ENCODE measurements at regions not wholly inside any gene's neighbourhood (a gene's known extent, or its start where the extent isn't known, plus 50 kb on each side); places are given as distances from the start of the nearest gene placed in this dataset.

GRCh38 chr1:103949779-103950178 is 200.1 kb downstream of the AMY1C start:
- POLR2A ChIA-PET = no interaction called here
- Mint-ChIP-seq H3K27ac (no peak overlapping the region), H3K4me1 (no peaks in the 10 kb centered on the region), H3K4me3 (no peak overlapping the region), H3K9me3 (no peaks in the 10 kb centered on the region), H3K36me3 (ENCODE audit: low read depth) (no peaks in the 10 kb centered on the region), H3K27me3 (no peaks in the 10 kb centered on the region)
- CTCF ChIA-PET = interaction anchor here (0.6 to 1.0 kb wide), 2 partner anchors 10 to 143 kb away, joined by 3 to 5 read pairs; no protein-coding TSS in a partner anchor
- no peak for DNase-seq

DNA sequence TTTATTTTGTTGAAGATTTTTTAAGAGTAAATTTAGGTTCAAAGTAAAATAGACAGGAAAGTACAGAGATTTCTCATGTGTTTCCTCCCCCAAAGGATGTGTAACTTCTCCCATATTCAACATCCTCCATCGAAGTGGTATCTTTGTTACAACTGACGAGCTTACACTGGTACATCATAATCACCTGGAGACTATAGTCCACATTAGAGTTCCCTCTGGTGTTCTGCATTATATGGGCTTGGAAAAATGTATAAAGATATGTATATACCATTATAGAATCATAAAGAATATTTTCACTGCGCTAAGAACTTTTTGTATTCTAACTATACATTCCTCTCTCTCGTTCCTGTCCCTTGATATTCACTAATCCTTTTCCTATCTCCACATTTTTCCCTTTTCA is 203.7 kb downstream of the AMY1C start:
- no peak for DNase-seq
- Mint-ChIP-seq H3K9me3 (peaks cover under 1% of the 10 kb centered on the region), H3K27ac (no peak overlapping the region), H3K4me1 (no peaks in the 10 kb centered on the region), H3K36me3 (ENCODE audit: low read depth) (no peaks in the 10 kb centered on the region), H3K4me3 (no peak overlapping the region), H3K27me3 (no peaks in the 10 kb centered on the region)
- CTCF ChIA-PET = no interaction called here
- POLR2A ChIA-PET = no interaction called here

DNA sequence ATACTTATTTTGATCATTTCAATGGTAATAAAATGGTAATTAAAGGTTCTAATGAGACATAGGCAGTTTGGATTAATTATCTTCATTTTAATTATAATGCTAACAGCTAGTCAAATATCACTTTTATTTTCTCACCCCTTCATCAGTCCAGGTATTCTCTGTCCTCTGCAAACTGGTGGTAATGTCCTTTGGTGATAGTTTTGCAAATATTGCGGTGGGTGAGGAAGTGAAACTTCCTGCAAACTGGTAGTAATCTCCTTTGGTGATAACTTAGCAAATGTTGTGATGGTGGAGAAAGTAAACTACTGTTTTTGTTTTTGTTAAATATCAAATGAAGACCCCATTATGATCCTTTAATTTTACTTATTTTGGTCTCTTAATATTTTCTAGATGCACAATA is 209.0 kb downstream of the AMY1C start:
- Mint-ChIP-seq H3K27me3 (no peaks in the 10 kb centered on the region), H3K36me3 (ENCODE audit: low read depth) (no peaks in the 10 kb centered on the region), H3K27ac (no peak overlapping the region), H3K4me1 (no peaks in the 10 kb centered on the region), H3K4me3 (no peak overlapping the region), H3K9me3 (peaks cover 12% of the 10 kb centered on the region)
- POLR2A ChIA-PET = no interaction called here
- CTCF ChIA-PET = no interaction called here
- no peak for DNase-seq

DNA sequence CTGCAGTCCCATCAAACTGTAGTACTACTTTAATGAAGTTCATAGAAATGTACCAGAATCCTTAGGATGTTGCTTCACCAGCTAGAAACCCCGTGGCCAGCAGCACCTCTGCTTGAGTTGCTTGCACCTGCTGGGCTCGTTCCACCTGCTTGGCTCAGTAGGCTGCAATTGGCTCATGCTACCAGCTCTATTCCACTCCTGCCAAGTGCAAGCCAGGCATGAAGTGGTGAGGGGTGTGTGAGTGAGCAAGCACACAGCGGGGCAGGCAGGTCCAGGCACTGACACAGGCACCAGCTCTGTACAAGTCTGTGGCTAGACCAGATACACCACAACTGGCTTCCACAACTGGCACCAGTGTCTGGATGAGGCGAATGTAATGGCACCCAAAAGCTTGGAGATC is 209.9 kb downstream of the AMY1C start:
- Mint-ChIP-seq H3K27me3 (no peaks in the 10 kb centered on the region), H3K9me3 (peaks cover 12% of the 10 kb centered on the region), H3K4me1 (no peaks in the 10 kb centered on the region), H3K4me3 (no peak overlapping the region), H3K27ac (no peak overlapping the region), H3K36me3 (ENCODE audit: low read depth) (no peaks in the 10 kb centered on the region)
- CTCF ChIA-PET = interaction anchor here (2.2 kb wide), 1 partner anchor 10 kb away, joined by 5 read pairs; no protein-coding TSS in a partner anchor
- POLR2A ChIA-PET = no interaction called here
- no peak for DNase-seq

DNA sequence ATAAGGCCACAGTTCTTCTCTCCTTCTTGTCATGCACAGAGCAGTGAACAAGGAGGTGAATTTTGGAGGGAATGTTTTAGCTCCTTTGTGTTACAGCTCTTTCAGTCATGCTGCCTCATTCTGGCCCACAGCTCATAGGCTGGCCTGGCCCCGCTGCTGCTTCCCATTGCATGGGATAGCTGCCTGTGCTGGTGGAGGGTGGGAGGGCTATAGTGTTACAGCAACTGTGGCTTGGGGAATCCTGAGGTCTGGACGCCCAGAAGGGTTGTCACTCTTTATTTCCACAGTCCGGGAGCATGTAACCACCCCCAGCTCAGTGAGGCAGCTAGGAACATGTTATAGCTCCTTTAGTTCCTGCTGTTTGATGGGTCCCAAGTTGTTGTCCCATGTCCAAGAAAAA is 210.3 kb downstream of the AMY1C start:
- ChIA-PET POLR2A (no interaction called here), CTCF (interaction anchor here (2.2 kb wide), 1 partner anchor 10 kb away, joined by 5 read pairs; no protein-coding TSS in a partner anchor)
- Mint-ChIP-seq H3K9me3 (peaks cover 12% of the 10 kb centered on the region), H3K4me3 (no peak overlapping the region), H3K27me3 (no peaks in the 10 kb centered on the region), H3K36me3 (ENCODE audit: low read depth) (no peaks in the 10 kb centered on the region), H3K27ac (no peak overlapping the region), H3K4me1 (no peaks in the 10 kb centered on the region)
- no peak for DNase-seq

DNA sequence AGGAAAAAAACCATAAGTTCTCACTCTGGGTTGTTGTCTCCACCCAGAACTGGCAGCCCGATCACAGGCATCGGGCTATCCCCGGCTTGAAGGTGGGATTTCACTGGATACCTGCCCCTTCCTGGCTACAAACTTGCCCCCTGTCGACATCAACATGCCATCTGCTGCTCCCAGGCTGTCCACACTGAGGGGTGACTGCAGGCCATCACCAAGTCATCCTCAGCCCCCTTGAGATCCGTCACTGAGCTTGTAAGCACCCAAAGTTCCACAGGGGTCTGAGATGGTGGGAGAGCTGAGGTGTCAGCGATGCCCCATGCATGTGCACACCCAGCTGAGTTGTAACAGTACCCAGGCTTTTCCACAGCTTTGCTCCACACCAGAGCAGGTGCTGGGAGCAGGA is 211.0 kb downstream of the AMY1C start:
- no peaks in the 10 kb centered on the region for H3K36me3 Mint-ChIP-seq (ENCODE audit: low read depth)
- POLR2A ChIA-PET = no interaction called here
- H3K27ac Mint-ChIP-seq = no peak overlapping the region
- H3K4me1 Mint-ChIP-seq = no peaks in the 10 kb centered on the region
- H3K4me3 Mint-ChIP-seq = no peak overlapping the region
- DNase-seq = no peak
- CTCF ChIA-PET = interaction anchor here (0.6 to 2.2 kb wide), 2 partner anchors 11 to 77 kb away, joined by 3 to 5 read pairs; no protein-coding TSS in a partner anchor
- H3K9me3 Mint-ChIP-seq = peaks cover 12% of the 10 kb centered on the region
- H3K27me3 Mint-ChIP-seq = no peaks in the 10 kb centered on the region

DNA sequence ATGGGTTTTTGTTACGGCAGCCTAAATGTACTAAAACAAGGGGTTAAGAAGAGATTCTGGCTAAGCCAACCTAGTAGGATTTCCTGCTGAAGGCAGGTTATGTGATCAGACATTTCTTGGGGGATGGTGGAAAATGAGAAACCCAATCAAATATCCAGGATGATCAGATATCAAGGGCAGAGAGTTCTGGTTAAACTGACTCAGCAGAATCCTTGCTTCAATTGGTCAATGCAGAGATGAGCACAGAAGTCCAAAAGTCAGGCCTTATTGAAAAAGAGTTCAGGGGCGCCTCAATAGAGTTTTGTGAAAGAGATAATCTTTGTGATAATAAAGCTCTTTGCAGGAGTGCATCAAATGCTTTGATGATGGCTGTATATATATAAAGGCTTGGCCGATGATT is 237.1 kb downstream of the AMY1C start:
- H3K27me3 Mint-ChIP-seq = no peaks in the 10 kb centered on the region

GRCh38 chr1:103997631-103998030 is 247.9 kb downstream of the AMY1C start:
- Mint-ChIP-seq H3K4me3 (no peak overlapping the region), H3K9me3 (peaks cover 5% of the 10 kb centered on the region), H3K36me3 (ENCODE audit: low read depth) (no peaks in the 10 kb centered on the region), H3K27ac (no peak overlapping the region), H3K4me1 (no peaks in the 10 kb centered on the region), H3K27me3 (no peaks in the 10 kb centered on the region)
- POLR2A ChIA-PET = no interaction called here
- CTCF ChIA-PET = no interaction called here
- no peak for DNase-seq

More for the DNA sequence above, 237.1 kb downstream of the AMY1C start:
- H3K27ac Mint-ChIP-seq = no peak overlapping the region
- CTCF ChIA-PET = no interaction called here
- POLR2A ChIA-PET = no interaction called here
- H3K9me3 Mint-ChIP-seq = peaks cover 11% of the 10 kb centered on the region
- DNase-seq = no peak
- no peaks in the 10 kb centered on the region for H3K36me3 Mint-ChIP-seq (ENCODE audit: low read depth)
- no peak overlapping the region for H3K4me3 Mint-ChIP-seq
- no peaks in the 10 kb centered on the region for H3K4me1 Mint-ChIP-seq

DNA sequence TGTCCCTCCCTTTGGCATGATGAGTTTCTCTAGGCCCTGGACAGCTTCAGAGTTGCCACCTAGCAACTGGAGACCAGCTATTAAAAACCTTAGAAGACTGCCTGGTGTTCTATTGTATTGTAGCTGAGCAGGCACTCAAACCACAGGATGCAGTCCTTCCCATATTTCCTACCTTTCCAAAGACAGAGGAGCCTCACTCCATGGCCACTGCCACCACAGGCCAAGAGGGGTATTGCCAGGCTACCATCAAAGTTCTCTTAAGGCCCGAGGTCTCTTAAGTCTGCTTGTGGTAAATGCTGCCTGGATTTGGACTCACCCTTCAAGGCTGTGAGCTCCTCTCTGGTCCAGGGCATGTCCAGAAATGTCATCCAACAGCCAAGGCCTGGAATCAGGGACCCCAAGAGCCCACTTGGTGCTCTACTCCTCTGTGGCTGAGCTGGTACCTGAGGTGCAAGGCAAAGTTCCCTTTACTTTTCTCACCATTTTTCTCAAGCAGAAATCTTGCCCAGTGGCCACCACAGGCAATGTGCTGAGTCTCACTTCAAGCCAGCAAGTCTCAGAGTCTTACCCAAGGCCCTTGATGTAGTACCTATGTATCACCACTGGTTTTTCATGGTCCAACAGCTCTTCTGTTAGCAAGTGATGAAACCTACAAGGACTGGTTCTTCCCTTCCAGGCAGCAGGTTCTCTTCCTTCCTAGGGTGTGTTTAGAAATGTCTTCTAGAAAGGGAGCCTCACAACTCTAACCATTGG is 269.4 kb downstream of the AMY1C start:
- no peaks in the 10 kb centered on the region for H3K36me3 Mint-ChIP-seq (ENCODE audit: low read depth)
- H3K27me3 Mint-ChIP-seq = no peaks in the 10 kb centered on the region
- H3K4me1 Mint-ChIP-seq = no peaks in the 10 kb centered on the region
- H3K27ac Mint-ChIP-seq = no peak overlapping the region
- DNase-seq = no peak
- H3K9me3 Mint-ChIP-seq = peaks cover 4% of the 10 kb centered on the region
- no peak overlapping the region for H3K4me3 Mint-ChIP-seq
- CTCF ChIA-PET = no interaction called here
- POLR2A ChIA-PET = no interaction called here

GRCh38 chr1:104019675-104020049 is 270.0 kb downstream of the AMY1C start:
- POLR2A ChIA-PET = no interaction called here
- Mint-ChIP-seq H3K4me3 (no peak overlapping the region), H3K36me3 (ENCODE audit: low read depth) (no peaks in the 10 kb centered on the region), H3K27ac (no peak overlapping the region), H3K27me3 (no peaks in the 10 kb centered on the region), H3K4me1 (no peaks in the 10 kb centered on the region), H3K9me3 (peaks cover 6% of the 10 kb centered on the region)
- CTCF ChIA-PET = no interaction called here
- no peak for DNase-seq

DNA sequence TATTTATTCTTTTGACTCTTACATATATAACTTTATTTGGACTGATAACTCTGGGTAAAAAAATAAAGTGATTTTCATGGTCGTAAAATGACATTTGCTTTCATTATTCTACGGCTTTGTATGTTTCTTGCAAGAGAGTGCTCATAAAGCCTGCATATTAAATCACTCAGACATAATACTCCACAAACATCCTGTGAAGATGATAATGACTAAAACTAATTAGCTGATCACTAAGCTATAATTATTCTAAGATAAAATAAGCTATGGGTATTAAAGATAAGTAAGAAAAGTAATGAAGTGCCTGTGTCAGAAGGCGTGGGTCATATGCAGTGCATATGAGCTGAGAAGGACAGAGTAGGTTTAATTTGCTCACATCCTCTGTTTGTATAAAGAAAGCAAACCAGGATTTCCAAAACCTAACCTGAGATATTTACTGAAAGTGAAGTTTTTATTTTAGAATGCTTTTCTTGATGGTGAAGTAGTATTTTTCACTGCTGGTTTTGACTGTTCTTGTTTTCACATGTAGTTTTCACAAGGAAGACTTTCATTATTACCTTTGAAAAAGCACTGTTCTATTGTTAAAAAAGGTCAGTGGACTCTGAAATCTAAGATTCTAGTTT is 278.8 kb downstream of the AMY1C start:
- Mint-ChIP-seq H3K9me3 (peaks cover 5% of the 10 kb centered on the region), H3K4me3 (no peak overlapping the region), H3K36me3 (ENCODE audit: low read depth) (no peaks in the 10 kb centered on the region), H3K4me1 (no peaks in the 10 kb centered on the region), H3K27ac (no peak overlapping the region), H3K27me3 (no peaks in the 10 kb centered on the region)
- ChIA-PET POLR2A (no interaction called here), CTCF (no interaction called here)
- no peak for DNase-seq

DNA sequence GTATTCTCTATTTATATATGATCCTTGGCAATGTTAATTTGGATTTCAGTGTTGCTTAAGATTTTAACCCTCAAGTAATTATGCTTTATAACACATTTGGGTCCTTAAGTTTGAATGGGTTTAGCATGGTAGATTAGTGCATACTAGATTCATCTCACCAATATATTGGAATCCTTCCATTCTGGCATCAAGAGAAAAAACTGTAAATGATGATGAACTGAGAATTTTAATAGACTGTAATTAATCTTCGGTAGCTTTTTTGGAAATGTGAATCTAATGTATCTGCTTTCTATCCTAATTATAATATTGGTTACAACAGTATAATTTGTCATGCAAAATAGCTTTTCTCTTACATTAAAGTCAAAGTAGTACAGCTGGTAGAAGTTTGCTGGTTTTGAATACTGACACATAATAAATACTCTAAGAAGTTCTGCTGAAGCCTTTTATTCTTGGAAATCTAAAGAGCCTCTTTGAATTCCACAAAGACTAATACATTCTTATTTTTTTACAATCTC is 279.8 kb downstream of the AMY1C start:
- CTCF ChIA-PET = no interaction called here
- no peak overlapping the region for H3K4me3 Mint-ChIP-seq
- no peaks in the 10 kb centered on the region for H3K27me3 Mint-ChIP-seq
- POLR2A ChIA-PET = no interaction called here
- no peak for DNase-seq
- H3K4me1 Mint-ChIP-seq = no peaks in the 10 kb centered on the region
- H3K9me3 Mint-ChIP-seq = peaks cover 4% of the 10 kb centered on the region
- no peak overlapping the region for H3K27ac Mint-ChIP-seq
- no peaks in the 10 kb centered on the region for H3K36me3 Mint-ChIP-seq (ENCODE audit: low read depth)

DNA sequence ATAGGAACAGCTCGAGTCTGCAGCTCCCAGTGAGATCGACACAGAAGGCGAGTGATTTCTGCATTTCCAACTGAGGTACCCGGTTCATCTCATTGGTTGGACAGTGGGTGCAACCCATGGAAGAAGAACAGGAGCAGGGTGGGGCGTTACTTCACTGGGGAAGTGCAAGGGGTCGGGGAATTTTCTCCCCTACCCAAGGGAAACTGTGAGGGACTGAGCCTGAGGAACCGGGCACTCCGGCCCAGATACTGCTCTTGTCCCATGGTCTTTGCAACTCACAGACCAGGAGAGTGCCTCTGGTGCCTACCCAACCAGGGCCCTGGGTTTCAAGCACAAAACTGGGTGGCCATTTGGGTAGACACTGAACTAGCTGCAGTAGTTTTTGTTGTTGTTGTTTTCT is 307.1 kb downstream of the AMY1C start:
- POLR2A ChIA-PET = no interaction called here
- Mint-ChIP-seq H3K36me3 (ENCODE audit: low read depth) (no peaks in the 10 kb centered on the region), H3K4me1 (no peaks in the 10 kb centered on the region), H3K27me3 (no peaks in the 10 kb centered on the region), H3K27ac (no peak overlapping the region), H3K4me3 (no peak overlapping the region), H3K9me3 (peaks cover 13% of the 10 kb centered on the region)
- CTCF ChIA-PET = no interaction called here
- no peak for DNase-seq

Measured in activated CD4-positive, alpha-beta T cell treated with anti-CD3 and anti-CD28 coated beads, Interleukin-2, amount 10 ng/mL, durations not matched to agents 7 days and 5 days (primary cell).